ENCODE measurements at regions not wholly inside any gene's neighbourhood (a gene's known extent, or its start where the extent isn't known, plus 50 kb on each side); places are given as distances from the start of the nearest gene placed in this dataset.

- TF ChIP-seq, protein P1, sequence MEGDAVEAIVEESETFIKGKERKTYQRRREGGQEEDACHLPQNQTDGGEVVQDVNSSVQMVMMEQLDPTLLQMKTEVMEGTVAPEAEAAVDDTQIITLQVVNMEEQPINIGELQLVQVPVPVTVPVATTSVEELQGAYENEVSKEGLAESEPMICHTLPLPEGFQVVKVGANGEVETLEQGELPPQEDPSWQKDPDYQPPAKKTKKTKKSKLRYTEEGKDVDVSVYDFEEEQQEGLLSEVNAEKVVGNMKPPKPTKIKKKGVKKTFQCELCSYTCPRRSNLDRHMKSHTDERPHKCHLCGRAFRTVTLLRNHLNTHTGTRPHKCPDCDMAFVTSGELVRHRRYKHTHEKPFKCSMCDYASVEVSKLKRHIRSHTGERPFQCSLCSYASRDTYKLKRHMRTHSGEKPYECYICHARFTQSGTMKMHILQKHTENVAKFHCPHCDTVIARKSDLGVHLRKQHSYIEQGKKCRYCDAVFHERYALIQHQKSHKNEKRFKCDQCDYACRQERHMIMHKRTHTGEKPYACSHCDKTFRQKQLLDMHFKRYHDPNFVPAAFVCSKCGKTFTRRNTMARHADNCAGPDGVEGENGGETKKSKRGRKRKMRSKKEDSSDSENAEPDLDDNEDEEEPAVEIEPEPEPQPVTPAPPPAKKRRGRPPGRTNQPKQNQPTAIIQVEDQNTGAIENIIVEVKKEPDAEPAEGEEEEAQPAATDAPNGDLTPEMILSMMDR (conservative IDR thresholded peaks at IDR 0.05 in 1 of 2, IDR thresholded peaks at IDR 0.05 in 1 of 2; ENCODE audit: low read depth in 1 of 2, low read length in 2 of 2): no peak
- TF ChIP-seq EZH2 (IDR thresholded peaks at IDR 0.05; ENCODE audit: low read length, missing control alignments): no peak
These were observed 357.6 kb downstream of the SS18 start for GRCh38 chr18:25732862-25733261.
